ENCODE measurements at regions not wholly inside any gene's neighbourhood (a gene's known extent, or its start where the extent isn't known, plus 50 kb on each side); places are given as distances from the start of the nearest gene placed in this dataset.

- Histone ChIP-seq H2AFZ (ENCODE audit: control insufficient read depth, low read depth, low read length) (no peak overlapping the region), H3K9ac (ENCODE audit: control insufficient read depth, insufficient read depth, low read length) (no peak overlapping the region), H3K4me1 (ENCODE audit: control insufficient read depth, insufficient read depth, low read length) (no peaks in the 10 kb centered on the region), H3K9me3 (replicated peaks; ENCODE audit: control insufficient read depth, insufficient read depth, low read length) (no peaks in the 10 kb centered on the region), H4K20me1 (ENCODE audit: control insufficient read depth, insufficient read depth) (no peaks in the 10 kb centered on the region), H3K27ac (ENCODE audit: control insufficient read depth, insufficient read depth) (no peak overlapping the region), H3K4me2 (ENCODE audit: control insufficient read depth, insufficient read depth) (no peak overlapping the region), H3K79me2 (ENCODE audit: control insufficient read depth, insufficient read depth, low read length) (no peaks in the 10 kb centered on the region), H3K36me3 (ENCODE audit: control insufficient read depth in 2 of 2, insufficient read depth in 2 of 2, low read length in 1 of 2) (no peaks in the 10 kb centered on the region), H3K4me3 (no peak overlapping the region), H3K27me3 (replicated peaks in 1 of 2; ENCODE audit: control insufficient read depth in 2 of 2, insufficient read depth in 2 of 2, low read length in 1 of 2) (no peaks in the 10 kb centered on the region)
- FAIRE-seq (no peak), ATAC-seq (no peak), DNase-seq (ENCODE audit: low read depth, low spot score) (no peak)
- in situ Hi-C loops (cut with MboI) = no loop called here
- SMC1A ChIA-PET (ENCODE audit: uncharacterized antibody, unreplicated experiment) = no interaction called here
- RAD21 ChIA-PET (ENCODE audit: unreplicated experiment) = interaction anchor here (0.6 kb wide), 1 partner anchor 135 kb away, joined by 5 read pairs; no protein-coding TSS in a partner anchor
- intact Hi-C loops (cut with micrococcal nuclease; ENCODE audit: unreplicated experiment) = no loop called here
- BruUV-seq (replicated peaks) = no TSS peak
- TF ChIP-seq CBFB (IDR thresholded peaks at IDR 0.05; ENCODE audit: low read depth) = no peak
- TF ChIP-seq BCL11A (IDR thresholded peaks at IDR 0.05; ENCODE audit: low read depth, low read length) = no peak
- no peak for TF ChIP-seq NBN (IDR thresholded peaks at IDR 0.05)
- TF ChIP-seq NFYB (IDR thresholded peaks at IDR 0.05; ENCODE audit: insufficient read depth, low read depth, low read length) = no peak
- no peak for TF ChIP-seq STAT3 (IDR thresholded peaks at IDR 0.05; ENCODE audit: low read depth, low read length)
- no peak for TF ChIP-seq HCFC1 (IDR thresholded peaks at IDR 0.05; ENCODE audit: low read length)
- TF ChIP-seq EGR1 (IDR thresholded peaks at IDR 0.05; ENCODE audit: borderline replicate concordance in 1 of 2, low read depth in 2 of 2, low read length in 2 of 2) = no peak
- no peak for TF ChIP-seq SMC3 (IDR thresholded peaks at IDR 0.05; ENCODE audit: borderline replicate concordance, low read length)
- TF ChIP-seq RAD51 (IDR thresholded peaks at IDR 0.05) = no peak
- TF ChIP-seq FOXK2 (IDR thresholded peaks at IDR 0.05) = no peak
- no peak for TF ChIP-seq BACH1 (IDR thresholded peaks at IDR 0.05; ENCODE audit: borderline replicate concordance)
- no peak for TF ChIP-seq ATF7 (IDR thresholded peaks at IDR 0.05; ENCODE audit: low read depth)
- TF ChIP-seq CBX3 (IDR thresholded peaks at IDR 0.05; ENCODE audit: borderline replicate concordance, low read depth) = no peak
- no peak for TF ChIP-seq BRCA1 (IDR thresholded peaks at IDR 0.05; ENCODE audit: low read depth, low read length)
- no peak for TF ChIP-seq MYC (IDR thresholded peaks at IDR 0.05; ENCODE audit: insufficient read depth, insufficient read length, insufficient replicate concordance, low read length, severe bottlenecking)
- WGBS (ENCODE audit: insufficient coverage, insufficient replicate concordance, low lambda C conversion rate, missing lambda C conversion rate) = 16% methylated on average over 3 of the region's 3 CpGs
- CTCF ChIA-PET = interaction anchor here (0.6 kb wide), 1 partner anchor 810 kb away, joined by 4 read pairs; no protein-coding TSS in a partner anchor
- POLR2A ChIA-PET = no interaction called here
Observed at GRCh38 chr5:136516637-136517036, 151.3 kb upstream of the TRPC7 start.

Data from GM12878 (cell line).